SK-N-SH treated with all-trans-retinoic acid at 6 μM for 48 hours (cell line): ENCODE measurements at regions not wholly inside any gene's neighbourhood (a gene's known extent, or its start where the extent isn't known, plus 50 kb on each side); places are given as distances from the start of the nearest gene placed in this dataset.

Experiments
- ESRRG ChIP-seq: fragments of 250-450 bp; sonication (Bioruptor Pico); IDR thresholded peaks from 2 replicates; pipeline ENCODE4 v1.6.1; 2021; ENCODE audit warnings: mild to moderate bottlenecking
- ISL1 ChIP-seq: fragments of 250-450 bp; sonication (Bioruptor Pico); IDR thresholded peaks from 2 replicates; pipeline ENCODE4 v2.1.2; 2022; ENCODE audit warnings: mild to moderate bottlenecking, moderate library complexity
- OSR1 ChIP-seq: fragments of 250-450 bp; sonication (Bioruptor Pico); IDR thresholded peaks from 2 replicates; pipeline ENCODE4 v1.8.0; 2022; ENCODE audit warnings: moderate library complexity, mild to moderate bottlenecking, inconsistent platforms
- ZC3H10 ChIP-seq: fragments of 250-450 bp; sonication (Bioruptor Pico); IDR thresholded peaks from 2 replicates; pipeline ENCODE4 v1.5.1; 2021; ENCODE audit warnings: mild to moderate bottlenecking, moderate library complexity
- ZFP3 ChIP-seq: fragments of 250-450 bp; sonication (Bioruptor Pico); IDR thresholded peaks from 2 replicates; pipeline ENCODE4 v1.5.0; 2020; ENCODE audit warnings: mild to moderate bottlenecking, moderate library complexity
- ZNF565 ChIP-seq: fragments of 450-650 bp; formaldehyde crosslinking; conservative IDR thresholded peaks from 2 replicates; pipeline ENCODE4 v1.5.0; 2020; ENCODE audit warnings: low read depth, mild to moderate bottlenecking, moderate library complexity
- TF ChIP-seq, protein P1 (sequence below): fragments of 250-450 bp; sonication (Bioruptor Pico); IDR thresholded peaks from 2 replicates; pipeline ENCODE4 v1.5.1; 2020; ENCODE audit warnings: low read depth, mild to moderate bottlenecking, moderate library complexity
- TF ChIP-seq, protein P2 (sequence below): fragments of 250-450 bp; sonication (Bioruptor Pico); IDR thresholded peaks from 2 replicates; pipeline ENCODE4 v1.8.0; 2020; ENCODE audit warnings: mild to moderate bottlenecking, moderate library complexity, borderline replicate concordance
- TF ChIP-seq, protein P3 (sequence below): fragments of 250-450 bp; sonication (Bioruptor Pico); IDR thresholded peaks from 2 replicates; pipeline ENCODE4 v1.5.1; 2021; ENCODE audit warnings: mild to moderate bottlenecking, moderate library complexity

DNA sequence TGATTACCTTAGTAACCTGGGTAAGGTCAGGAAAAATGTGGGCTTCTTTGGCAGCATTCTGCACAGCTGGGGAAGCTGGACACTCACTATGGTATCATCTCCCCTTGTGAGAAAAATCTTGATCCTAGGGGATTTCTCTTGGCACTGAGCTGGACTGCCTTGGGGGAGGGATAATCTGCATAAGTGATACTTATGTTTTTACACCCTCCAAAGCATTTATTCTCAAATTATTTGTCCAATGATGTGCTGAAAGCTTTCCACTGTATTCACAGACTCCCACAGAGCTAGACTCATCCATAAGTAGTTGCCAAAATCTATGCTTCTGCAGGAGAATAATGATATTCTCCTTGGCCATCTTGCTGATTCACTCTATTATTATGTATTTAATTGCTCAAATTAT lies 121.5 kb upstream of the CNR1 start:
- TF ChIP-seq ZFP3 (CRISPR knock-in tag) (no peak), ZC3H10 (CRISPR knock-in tag) (no peak), ESRRG (no peak), ZNF565 (CRISPR knock-in tag) (no peak), ISL1 (CRISPR knock-in tag) (no peak), OSR1 (CRISPR knock-in tag) (no peak)
- TF ChIP-seq, protein P1, sequence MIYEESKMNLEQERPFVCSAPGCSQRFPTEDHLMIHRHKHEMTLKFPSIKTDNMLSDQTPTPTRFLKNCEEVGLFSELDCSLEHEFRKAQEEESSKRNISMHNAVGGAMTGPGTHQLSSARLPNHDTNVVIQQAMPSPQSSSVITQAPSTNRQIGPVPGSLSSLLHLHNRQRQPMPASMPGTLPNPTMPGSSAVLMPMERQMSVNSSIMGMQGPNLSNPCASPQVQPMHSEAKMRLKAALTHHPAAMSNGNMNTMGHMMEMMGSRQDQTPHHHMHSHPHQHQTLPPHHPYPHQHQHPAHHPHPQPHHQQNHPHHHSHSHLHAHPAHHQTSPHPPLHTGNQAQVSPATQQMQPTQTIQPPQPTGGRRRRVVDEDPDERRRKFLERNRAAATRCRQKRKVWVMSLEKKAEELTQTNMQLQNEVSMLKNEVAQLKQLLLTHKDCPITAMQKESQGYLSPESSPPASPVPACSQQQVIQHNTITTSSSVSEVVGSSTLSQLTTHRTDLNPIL (CRISPR knock-in tag), result no peak
- TF ChIP-seq, protein P2, sequence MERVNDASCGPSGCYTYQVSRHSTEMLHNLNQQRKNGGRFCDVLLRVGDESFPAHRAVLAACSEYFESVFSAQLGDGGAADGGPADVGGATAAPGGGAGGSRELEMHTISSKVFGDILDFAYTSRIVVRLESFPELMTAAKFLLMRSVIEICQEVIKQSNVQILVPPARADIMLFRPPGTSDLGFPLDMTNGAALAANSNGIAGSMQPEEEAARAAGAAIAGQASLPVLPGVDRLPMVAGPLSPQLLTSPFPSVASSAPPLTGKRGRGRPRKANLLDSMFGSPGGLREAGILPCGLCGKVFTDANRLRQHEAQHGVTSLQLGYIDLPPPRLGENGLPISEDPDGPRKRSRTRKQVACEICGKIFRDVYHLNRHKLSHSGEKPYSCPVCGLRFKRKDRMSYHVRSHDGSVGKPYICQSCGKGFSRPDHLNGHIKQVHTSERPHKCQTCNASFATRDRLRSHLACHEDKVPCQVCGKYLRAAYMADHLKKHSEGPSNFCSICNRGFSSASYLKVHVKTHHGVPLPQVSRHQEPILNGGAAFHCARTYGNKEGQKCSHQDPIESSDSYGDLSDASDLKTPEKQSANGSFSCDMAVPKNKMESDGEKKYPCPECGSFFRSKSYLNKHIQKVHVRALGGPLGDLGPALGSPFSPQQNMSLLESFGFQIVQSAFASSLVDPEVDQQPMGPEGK (CRISPR knock-in tag), result no peak
- TF ChIP-seq, protein P3, sequence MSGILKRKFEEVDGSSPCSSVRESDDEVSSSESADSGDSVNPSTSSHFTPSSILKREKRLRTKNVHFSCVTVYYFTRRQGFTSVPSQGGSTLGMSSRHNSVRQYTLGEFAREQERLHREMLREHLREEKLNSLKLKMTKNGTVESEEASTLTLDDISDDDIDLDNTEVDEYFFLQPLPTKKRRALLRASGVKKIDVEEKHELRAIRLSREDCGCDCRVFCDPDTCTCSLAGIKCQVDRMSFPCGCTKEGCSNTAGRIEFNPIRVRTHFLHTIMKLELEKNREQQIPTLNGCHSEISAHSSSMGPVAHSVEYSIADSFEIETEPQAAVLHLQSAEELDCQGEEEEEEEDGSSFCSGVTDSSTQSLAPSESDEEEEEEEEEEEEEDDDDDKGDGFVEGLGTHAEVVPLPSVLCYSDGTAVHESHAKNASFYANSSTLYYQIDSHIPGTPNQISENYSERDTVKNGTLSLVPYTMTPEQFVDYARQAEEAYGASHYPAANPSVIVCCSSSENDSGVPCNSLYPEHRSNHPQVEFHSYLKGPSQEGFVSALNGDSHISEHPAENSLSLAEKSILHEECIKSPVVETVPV, result no peak
